ENCODE measurements at regions not wholly inside any gene's neighbourhood (a gene's known extent, or its start where the extent isn't known, plus 50 kb on each side); places are given as distances from the start of the nearest gene placed in this dataset.
A peak's percentile ranks its signal among the peaks of the same experiment; 100 is the strongest.
"Not testable (repeated sequence)": the region's sequence is repeated elsewhere in the genome, so short reads cannot be mapped to it uniquely, and the experiment has no call there.

DNA sequence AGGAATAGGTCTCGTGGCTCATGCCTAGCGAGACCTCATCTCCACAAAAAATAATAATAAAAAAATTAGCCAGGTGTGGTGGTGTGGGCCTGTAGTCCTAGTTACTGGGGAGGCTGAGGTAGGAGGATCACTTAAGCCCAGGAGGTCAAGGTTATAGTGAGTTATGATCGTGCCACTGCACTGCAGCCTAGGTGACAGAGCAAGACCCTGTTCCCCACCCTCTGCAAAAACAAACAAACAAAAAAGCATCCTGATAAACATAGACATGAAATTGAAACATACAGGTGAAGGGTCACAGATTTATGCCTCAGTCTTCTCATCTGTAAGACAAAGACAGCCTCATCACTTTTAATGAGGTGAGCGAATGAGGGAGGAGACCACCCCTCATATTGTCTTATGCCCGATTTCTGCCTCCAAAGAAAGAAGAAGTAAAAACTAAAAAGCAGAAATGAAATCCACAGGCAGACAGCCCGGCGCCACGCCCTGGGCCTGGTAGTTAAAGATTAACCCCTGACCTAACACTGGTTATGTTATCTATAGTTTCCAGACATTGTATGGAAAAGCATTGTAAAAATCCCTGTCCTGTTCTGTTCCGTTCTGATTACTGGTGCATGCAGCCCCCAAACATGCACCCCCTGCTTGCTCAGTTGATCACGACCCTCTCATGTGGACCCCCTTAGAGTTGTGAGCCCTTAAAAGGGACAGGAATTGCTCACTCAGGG is 138.5 kb downstream of the OR2B2 start:
- not testable (repeated sequence) for DNase-seq (ENCODE audit: low read depth in 2 of 2)

DNA sequence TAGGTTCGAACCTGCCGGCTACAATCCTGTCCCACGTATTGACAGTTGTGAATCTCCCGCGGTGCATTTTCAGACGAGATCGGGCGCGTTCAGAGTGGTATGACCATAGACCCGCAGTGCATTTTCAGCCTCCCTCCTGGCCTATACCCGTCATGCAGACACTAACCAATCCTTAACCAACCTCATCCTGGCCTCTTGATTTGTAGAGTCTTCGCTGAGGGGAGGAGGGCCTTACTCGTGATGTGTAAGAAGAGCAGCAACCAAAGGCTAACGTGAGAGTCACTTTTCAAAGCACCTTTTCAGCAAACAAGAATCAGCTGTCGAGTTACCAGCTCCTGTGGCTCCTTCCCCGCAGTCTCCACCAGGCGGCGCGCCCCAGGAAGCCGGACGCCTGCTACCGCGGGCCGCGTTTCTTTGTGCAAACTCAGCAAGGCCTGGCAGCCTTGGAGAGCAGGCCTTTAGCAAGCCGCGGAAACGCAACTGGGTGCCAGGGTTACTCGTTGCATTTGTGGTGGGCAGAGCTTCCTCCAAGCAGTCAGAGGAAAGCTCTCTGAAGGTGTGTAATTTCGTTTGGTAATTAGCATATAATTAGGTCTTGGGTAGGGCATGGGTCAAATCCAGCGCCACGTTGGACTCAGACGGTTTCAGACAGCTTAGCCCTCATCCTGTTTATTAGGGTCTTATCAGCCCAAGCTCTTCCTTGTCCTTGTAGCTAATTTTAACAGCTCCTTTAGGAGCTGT is 139.8 kb downstream of the OR2B2 start:
- DNase-seq (ENCODE audit: low read depth in 2 of 2) = peak; percentile 67 to 71

- no peak for DNase-seq (ENCODE audit: low read depth in 2 of 2)
Observed at GRCh38 chr6:27771235-27771634, 141.0 kb downstream of the OR2B2 start.

DNA sequence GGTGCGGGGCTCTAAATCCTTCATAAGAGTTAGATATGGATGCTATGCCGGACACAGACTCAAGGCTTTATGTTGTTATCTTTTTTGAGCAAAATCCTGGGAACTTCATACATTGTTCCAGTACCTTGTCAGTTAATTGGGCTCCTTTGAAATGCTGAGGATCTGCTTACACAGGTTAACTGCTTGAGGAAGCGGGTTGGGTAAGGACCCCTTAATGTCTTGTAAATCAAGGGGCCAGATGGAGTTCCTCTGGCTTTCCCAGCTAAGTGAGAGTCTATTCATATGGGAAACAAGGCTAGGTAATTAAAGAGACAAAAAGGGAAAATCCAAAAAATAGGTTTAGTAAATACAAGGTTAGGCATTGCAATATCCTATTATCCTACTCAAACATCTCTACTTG is 141.5 kb downstream of the OR2B2 start:
- DNase-seq (ENCODE audit: low read depth in 2 of 2) = no peak

- no peak for DNase-seq (ENCODE audit: low read depth in 2 of 2)
Observed at GRCh38 chr6:27768556-27768955, 143.6 kb downstream of the OR2B2 start.

DNA sequence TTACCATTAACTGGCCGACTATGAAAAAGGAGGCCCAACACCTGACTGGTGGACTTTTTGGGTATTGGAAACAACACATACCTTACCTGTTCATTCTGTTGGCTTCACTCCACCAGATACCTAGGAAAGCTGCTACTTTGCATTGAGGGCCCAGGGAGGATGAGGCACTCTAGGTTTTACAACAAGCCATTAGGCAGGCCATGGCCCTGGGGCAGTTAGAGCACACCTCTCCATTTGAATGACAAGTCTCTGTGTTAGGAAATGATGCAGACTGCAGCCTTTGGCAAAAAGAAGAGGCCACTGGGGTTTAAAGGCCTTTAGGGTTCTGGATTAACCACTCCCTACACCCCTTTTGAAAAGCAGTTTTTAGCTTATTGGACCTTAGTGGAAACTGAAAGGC is 144.3 kb downstream of the OR2B2 start:
- DNase-seq (ENCODE audit: low read depth in 2 of 2) = no peak

DNA sequence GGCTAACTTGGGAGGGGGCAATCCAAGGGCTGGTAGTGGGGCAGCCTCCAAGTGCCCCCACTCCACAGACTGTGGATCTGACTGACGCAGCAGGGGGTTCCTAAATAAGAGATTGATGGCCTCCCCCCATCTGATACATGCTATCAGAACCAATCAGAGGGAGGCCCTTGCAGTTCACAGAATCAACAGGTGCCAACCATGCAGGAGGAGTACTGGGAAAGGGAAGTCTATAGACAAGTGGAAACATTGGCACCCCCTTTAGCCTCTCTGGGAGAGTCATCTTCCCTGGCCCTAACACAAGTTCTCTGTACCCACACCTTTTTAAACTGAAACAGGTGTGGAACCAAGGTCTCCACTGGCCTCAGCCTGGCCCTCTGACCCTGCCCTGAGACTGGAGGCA is 145.8 kb downstream of the OR2B2 start:
- DNase-seq (ENCODE audit: low read depth in 2 of 2) = no peak

DNA sequence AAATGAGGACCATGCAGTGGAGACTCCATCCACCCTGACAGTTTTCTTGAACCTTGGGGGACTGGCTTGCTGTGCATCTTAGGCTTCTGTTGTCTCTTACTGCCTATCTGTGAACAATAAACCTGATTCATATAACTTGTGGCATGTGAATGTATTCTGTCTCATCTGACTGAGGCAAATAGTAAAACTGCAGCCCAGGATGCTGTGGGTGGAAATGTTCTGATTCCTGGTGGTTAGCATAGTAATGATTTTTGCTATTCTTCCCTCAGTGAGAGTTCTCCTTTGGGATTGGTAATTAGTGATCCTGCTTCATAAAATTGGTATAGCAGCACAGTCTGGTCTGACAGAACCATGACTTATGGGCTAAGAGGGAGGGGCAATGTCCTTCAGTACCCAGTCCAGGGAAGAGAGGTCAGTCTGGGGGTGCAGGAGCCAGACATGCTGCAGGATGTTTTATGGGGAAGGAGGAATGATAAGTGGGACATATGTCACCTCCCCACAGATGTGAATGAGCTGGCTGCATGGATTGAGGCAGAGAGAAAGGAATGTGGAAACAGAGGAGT is 147.1 kb downstream of the OR2B2 start:
- no peak for DNase-seq (ENCODE audit: low read depth in 2 of 2)

DNA sequence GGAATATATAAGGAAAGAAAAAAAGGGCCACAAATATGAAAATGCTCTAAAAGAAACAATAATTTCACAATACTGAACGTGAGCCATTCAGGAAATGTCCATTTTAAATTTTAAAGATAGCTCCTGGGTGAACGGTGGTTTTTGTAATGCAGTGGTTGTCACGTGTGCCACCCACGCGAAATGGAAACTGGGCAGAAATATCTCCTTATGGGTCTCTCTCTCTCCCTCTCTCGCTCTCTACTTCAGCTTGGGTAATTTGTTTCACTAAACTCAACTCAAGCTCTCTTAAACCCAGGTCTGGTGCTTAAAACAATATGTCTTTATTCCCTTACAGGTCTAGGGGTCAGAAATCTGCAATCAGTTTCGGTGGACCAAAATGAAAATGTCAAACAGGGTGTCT is 150.8 kb downstream of the OR2B2 start:
- DNase-seq (ENCODE audit: low read depth in 2 of 2) = no peak

- no peak for DNase-seq (ENCODE audit: low read depth in 2 of 2)
Observed at GRCh38 chr6:27760464-27760863, 151.7 kb downstream of the OR2B2 start.

- DNase-seq (ENCODE audit: low read depth in 2 of 2) = no peak
Observed at GRCh38 chr6:27759930-27760329, 152.3 kb downstream of the OR2B2 start.

- no peak for DNase-seq (ENCODE audit: low read depth in 2 of 2)
Observed at GRCh38 chr6:27758491-27758890, 153.7 kb downstream of the OR2B2 start.

GRCh38 chr6:27757307-27757706 is 154.9 kb downstream of the OR2B2 start:
- DNase-seq (ENCODE audit: low read depth in 2 of 2) = no peak

DNA sequence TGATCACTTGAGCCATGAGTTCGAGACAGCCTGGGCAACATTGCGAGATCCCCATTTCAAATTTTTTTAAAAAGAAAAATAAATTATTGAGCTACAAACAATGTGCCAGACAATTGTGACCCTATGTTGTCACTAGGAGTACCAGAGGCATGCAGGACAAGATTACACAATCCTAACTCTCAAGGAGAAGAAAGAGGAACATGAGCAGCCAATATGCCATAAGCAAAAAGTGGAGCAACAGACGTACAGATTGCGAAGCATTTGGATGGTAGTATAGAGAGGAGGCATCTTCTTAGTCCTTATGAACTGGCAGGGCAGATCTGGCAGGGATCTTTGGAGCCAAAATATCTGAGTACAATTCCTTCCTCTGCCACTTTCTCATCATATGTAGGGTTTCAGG is 156.4 kb downstream of the OR2B2 start:
- no peak for DNase-seq (ENCODE audit: low read depth in 2 of 2)

GRCh38 chr6:27754408-27754782 is 157.8 kb downstream of the OR2B2 start:
- no peak for DNase-seq (ENCODE audit: low read depth in 2 of 2)

- peak; percentile 73 to 78 for DNase-seq (ENCODE audit: low read depth in 2 of 2)
Observed at GRCh38 chr6:27753668-27754407, 158.4 kb downstream of the OR2B2 start.

DNA sequence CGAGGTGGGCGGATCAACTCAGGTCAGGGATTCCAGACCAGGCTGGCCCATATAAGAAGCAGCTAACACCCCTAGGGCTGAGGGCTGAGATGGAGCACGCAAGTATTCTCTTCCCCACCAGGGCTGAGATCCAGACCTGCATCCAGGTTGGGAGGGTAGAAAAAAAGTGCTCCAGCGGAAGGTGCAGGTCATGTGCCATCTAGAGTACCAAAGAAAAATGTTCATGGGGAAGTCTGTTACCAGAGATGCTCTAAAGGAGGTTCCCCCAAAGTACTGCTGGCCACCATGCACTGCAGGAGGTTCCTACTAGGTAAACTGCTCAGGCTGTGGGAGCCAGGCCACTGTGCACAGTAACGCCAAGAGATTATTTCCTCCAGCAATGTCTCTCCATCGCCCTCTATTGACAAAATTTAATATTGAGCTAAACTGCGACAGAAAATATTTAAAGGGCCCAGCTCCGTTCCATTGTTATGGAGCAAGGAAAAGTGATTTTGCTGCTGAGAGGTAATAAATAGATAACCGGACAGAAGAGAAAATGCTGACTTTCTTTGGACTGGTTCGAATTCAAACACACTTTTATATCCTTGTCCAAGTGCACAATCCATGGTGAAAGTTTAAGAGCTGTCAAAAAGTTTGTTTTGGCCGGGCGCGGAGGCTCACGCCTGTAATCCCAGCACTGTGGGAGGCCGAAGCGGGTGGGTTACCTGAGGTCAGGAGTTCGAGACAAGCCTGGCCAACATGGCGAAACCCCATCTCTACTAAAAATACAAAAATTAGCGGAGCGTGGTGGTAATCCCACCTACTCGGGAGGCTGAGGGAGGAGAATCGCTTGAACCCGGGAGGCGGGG is 159.9 kb downstream of the OR2B2 start:
- peak; percentile 69 to 73 for DNase-seq (ENCODE audit: low read depth in 2 of 2)

- DNase-seq (ENCODE audit: low read depth in 2 of 2) = no peak
Observed at GRCh38 chr6:27748661-27749060, 163.5 kb downstream of the OR2B2 start.

- no peak for DNase-seq (ENCODE audit: low read depth in 2 of 2)
Observed at GRCh38 chr6:27747637-27748036, 164.6 kb downstream of the OR2B2 start.

DNA sequence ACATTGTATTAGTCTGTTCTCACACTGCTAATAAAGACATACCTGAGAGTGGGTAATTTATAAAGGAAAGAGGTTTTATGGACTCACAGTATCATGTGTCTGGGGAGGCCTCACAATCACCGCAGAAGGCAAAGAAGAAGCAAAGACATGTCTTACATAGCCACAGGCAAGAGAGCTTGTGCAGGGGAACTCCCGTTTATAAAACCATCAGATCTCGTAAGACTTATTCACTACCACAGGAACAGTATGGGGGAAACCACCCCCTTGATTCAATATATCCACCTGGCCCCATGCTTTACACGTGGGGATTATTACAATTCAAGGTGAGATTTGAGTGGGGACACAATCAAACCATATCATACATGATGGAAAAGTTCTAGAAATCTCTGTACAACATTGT is 165.3 kb downstream of the OR2B2 start:
- DNase-seq (ENCODE audit: low read depth in 2 of 2) = not testable (repeated sequence)

- DNase-seq (ENCODE audit: low read depth in 2 of 2) = no peak
Observed at GRCh38 chr6:27743787-27744186, 168.4 kb downstream of the OR2B2 start.

Measured in fibroblast of skin of left quadriceps (primary cell).